HuH-7 (cell line): ENCODE measurements at regions not wholly inside any gene's neighbourhood (a gene's known extent, or its start where the extent isn't known, plus 50 kb on each side); places are given as distances from the start of the nearest gene placed in this dataset.
"Not testable (repeated sequence)": the region's sequence is repeated elsewhere in the genome, so short reads cannot be mapped to it uniquely, and the experiment has no call there.

ENCODE experiments used
- DNase-seq: peaks from one replicate; pipeline ENCODE4 v3.0.0; 2011; ENCODE audit warnings: low spot score

- DNase-seq: no peak
Observed at GRCh38 chr20:55067158-55067825, 591.9 kb downstream of the DOK5 start.

DNA sequence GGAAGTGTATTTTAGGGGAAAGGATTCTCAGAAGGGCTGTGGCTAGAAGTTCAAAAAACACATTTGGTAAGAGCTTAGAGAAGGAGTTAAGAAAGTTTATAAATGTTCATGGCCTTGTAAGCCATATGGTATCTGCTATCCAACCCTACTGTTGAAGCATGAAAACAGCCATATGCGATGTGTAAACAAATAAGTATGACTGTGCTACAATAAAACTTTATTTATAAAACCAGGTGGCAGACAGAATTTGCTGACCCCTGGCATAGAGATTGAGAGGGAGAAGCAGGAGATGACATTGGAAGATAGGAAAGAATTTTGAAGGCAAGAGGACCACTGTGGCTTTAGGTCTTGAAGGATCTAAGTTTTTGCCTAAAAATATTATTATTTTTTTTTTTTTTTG lies 583.5 kb downstream of the DOK5 start:
- DNase-seq: no peak

DNA sequence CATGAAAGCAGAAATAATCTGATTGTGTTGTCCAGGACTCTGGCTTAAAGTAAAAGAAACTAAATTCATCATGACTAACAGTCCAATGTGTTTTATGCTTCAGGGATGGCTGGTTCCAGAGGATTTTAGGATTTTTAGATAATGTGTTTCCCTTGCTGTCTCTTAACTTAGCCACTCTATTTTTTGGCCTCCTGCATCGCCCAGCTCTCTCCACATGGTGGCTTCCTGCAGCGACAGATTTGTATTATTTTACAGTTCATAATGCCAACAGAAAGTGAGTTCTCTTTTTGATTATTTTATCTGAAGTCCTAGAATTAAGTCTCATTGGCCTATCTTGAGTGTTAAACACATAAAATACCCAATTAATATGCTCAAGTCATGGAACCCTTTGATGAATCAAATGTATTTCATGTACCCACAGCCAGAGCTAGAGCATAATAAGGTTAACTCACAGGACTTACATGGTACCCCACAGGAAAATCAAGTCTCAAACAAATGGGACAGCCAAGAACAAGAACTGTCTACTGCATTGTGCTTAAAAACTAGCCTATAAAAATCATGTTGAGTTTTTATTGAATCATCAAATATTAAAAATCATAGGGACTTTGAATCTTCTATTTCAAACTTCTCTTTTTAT lies 582.5 kb downstream of the DOK5 start:
- DNase-seq: no peak

DNA sequence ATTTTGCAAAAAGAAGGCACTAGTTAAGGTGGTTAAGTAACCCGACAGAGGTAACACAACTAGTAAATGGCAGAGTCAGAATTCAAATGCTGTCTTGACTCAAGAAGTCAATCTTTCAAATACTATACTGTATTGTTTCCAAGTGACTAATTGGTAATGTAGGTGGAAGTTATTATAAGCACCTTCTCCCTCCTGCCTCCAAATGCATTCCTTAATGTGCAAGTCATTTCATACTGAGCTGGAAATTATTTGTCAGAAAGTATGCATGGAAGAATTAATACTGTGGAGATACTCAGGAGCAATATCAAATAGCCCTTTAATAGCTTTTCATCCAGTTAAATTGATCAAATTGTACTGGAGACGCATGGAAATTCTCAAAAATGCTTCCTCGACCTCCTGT lies 579.1 kb downstream of the DOK5 start:
- no peak for DNase-seq

DNA sequence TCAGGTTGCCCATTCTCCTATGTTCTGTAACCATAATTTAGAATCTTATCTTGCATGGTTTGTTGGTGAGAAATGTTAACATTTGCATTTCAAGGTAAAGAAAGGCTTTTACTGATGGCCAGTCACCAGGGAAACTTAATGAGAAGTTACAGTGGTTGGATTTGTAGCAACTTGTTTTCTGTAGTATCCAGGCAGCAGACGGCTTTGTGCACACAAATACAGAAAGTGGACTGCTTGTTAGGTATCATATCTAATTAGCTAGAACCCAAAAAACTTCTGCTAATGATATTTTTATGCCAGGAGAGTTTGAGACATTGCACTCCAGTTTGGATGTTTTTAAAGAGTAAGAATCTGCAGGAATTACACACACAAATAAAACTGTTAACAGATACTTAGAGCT lies 578.0 kb downstream of the DOK5 start:
- DNase-seq: no peak

DNA sequence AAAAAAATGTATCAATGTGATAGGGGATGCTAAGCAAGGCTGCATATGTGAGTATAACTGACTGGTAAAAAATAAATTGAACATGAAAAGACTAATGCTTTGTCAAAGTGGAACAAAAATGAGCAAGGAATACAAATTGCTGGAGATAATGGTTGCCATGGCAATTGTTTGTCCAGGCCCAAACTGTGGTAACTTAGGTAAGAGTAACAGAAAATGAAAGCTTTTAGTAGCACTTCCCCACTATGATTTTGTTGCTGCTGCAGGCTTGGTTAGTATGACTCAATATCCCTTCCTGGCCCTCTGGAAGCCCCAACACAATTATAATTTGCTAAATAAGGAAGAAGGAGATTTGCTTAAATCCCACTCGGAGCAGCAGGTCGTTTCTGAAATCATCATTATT lies 577.1 kb downstream of the DOK5 start:
- DNase-seq: no peak

- DNase-seq: no peak
Observed at GRCh38 chr20:55038684-55039083, 563.3 kb downstream of the DOK5 start.

GRCh38 chr20:55031971-55032370 lies 556.6 kb downstream of the DOK5 start:
- DNase-seq: no peak

GRCh38 chr20:55014766-55015165 lies 539.4 kb downstream of the DOK5 start:
- no peak for DNase-seq

- DNase-seq: no peak
Observed at GRCh38 chr20:55010761-55011160, 535.4 kb downstream of the DOK5 start.

DNA sequence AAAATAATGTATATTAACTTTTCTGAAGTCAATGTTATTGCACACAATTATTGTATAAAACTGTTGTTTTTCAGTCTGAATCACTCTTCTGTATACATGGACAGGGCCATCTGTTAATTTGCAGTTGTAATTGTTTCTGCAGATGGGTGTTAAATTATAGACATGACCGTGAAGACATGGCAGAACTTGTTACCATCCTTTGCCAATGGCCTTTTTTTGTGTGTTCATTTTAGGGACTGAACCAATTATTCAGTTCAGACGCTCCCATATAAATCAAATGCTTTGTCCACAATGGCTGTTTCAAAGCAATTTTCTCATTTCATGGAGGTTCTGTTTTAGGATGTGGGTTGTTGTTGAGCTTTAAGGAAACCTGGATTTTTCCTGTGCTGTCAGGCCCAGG lies 533.7 kb downstream of the DOK5 start:
- DNase-seq: no peak

DNA sequence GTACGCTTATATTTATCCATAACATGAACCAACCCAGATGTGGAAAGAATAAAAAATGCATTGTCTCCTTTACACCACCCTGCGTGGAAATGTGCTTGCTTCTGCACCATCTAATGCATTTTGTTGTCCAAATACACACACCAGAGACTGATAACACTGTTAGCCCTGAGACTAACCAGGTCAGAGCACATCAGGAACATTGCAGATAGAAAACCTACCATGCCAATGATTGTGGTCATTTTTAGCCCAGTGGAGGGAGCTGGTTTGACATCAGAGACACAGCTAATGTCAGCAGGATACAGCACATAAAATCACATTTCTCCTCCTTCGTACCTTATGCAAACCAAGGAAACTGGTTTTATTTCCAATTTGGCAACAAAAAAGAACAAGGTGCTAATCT lies 528.7 kb downstream of the DOK5 start:
- no peak for DNase-seq

- DNase-seq: no peak
Observed at GRCh38 chr20:54995553-54995952, 520.2 kb downstream of the DOK5 start.

GRCh38 chr20:54995011-54995410 lies 519.6 kb downstream of the DOK5 start:
- no peak for DNase-seq

GRCh38 chr20:54985091-54985490 lies 509.7 kb downstream of the DOK5 start:
- no peak for DNase-seq

DNA sequence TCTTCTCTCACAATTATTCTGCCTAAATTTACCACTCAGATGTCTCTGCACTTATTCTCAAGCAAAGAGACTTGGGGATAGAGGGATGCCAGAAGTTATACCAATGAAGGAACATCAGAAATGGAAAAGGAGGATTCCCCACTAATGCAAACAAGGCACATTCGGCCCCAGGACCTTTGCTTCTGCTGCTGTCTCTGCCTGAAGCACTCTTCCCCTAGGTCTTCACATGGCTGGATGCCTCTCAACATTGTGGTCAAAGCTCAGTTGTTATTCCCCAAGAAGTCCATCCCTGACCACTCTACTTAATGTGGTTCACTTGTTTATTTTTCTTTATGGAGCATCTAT lies 508.7 kb downstream of the DOK5 start:
- DNase-seq: no peak

DNA sequence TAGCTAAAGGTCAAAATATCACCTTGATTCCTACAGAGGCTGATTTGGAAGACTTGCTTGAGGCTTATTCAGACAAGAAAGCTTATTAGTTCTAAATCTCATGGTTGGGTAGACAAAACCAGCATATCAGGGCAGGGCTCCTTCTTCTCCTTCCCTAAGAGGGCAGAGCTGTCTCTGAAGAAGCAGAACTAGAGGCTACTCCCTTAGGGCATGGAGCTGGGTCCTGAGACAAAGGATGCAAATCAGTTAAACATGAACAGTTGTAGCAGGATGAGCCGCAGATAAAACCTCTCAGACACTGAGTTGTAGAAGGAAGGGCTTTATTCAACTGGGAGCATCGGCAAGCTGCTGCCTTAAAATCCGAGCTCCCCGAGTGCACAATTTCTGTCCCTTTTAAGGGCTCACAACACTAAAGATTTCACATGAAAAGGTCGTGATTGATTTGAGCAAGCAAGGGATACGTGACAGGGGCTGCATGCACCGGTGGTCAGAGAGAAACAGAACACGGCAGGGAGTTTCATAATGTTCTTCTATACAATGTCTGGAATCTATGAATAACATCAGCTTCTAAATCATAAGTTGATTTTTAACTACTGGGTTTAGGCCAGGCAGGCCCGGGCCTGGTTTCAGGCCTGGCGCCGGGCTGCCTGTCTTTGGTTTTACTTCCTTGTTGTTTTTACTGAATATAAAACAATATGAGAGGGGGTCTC lies 508.2 kb downstream of the DOK5 start:
- DNase-seq: not testable (repeated sequence)

- DNase-seq: no peak
Observed at GRCh38 chr20:54981175-54981574, 505.8 kb downstream of the DOK5 start.

DNA sequence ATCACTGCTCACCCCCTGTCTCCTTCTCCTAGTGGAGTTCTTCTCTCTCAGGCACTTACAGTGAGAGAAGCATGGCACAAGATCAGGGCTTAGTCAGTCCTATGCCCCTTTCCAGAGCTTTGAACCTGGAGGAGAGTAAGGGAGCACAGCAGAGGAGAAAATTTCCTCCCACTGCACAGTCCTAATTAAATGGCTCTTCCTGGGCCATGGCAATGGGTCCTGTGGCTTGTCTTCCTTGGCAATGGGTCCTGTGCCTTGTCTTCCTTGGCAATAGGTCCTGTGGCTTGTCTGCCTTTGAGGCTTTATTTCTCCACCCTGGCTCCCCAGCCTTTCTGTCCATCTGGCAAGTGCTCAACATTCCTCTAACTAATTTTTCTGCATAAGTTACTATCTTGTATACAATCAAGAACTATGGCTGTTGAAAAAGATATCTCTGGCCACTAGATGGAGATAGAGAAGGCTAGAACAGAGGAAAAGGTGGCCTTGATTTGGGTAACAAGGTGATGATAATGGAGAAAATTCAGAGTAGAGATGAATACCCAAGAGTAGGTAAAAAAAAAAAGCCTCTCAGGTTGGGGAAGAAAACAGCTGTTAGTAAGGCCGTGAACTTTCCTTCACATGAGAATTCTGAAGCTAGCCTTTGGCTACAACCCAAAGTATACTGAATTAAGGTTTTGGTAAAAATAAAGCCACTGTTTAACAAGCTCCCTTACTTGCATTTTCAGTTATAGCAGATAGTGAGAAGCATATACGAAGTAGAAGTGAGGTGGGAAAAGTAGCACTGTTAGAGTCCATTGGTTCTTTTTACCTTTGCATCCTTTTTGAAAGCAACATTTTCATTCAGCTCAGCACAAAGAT lies 504.9 kb downstream of the DOK5 start:
- no peak for DNase-seq

DNA sequence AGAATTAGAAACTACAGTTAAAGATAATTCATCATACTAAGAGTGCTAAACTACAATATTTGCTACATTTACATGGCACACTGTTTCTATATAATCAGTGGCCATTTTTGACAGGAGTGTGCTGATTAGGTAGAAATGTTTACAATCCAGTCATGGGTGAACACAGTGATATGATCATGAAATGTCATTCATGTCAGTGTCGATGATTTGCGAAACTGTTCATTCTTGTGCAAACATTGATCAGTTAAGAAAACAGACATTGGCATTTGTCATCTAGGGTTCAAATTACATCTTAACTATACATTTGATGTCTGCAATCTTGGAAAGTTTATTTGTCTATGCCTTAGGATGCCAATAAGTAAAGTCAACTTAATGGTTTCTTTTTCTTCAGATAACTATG lies 474.9 kb downstream of the DOK5 start:
- DNase-seq: no peak

GRCh38 chr20:54941666-54942065 lies 466.3 kb downstream of the DOK5 start:
- DNase-seq: no peak

DNA sequence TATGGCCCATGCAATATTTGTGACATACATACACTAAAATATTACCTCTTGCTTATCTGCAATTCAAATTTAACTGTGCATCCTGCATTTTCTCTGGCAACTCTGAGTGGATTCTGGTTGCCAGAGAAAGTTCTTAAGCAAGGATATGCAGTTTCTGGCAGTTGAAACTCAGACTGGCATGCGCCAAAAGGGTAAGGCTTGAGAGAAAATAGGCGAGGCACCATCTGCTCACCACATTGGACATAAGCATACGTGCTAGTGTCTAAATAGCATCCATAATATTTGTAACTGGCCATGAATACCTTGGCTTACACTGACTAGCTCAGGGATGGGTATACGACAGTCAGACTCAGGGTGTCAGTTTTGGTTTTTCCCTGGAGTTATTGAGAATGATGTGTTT lies 465.1 kb downstream of the DOK5 start:
- no peak for DNase-seq

DNA sequence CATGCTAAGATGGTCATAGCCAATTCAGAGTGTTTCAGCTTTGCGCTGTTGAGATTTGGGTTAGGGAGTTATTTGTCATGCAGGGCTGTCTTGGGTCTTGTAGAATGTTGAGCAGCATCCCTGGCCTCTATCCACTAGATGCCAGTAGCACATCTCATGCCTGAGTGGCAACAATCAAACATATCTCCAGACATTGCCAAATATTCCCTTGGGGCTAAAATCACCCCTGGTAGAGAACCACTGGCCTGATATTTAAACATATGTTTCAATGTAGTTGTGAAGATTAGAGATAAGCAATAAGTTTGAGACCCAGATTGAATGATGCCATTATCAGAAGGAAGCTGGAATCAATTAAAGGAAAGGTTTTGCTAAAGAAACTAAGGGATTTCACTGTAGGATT lies 463.3 kb downstream of the DOK5 start:
- no peak for DNase-seq
